CD4-positive, alpha-beta T cell treated with Interleukin-4 for 4 hours (primary cell): ENCODE measurements at regions not wholly inside any gene's neighbourhood (a gene's known extent, or its start where the extent isn't known, plus 50 kb on each side); places are given as distances from the start of the nearest gene placed in this dataset.
A peak's percentile ranks its signal among the peaks of the same experiment; 100 is the strongest.

Experiments used
- DNase-seq: peaks from one replicate; pipeline ENCODE4 v3.0.0-alpha.2; 2020

GRCh38 chr14:89658977-89659670 is 242.1 kb upstream of the FOXN3 start:
- no peak for DNase-seq

GRCh38 chr14:89657014-89657413 is 240.0 kb upstream of the FOXN3 start:
- no peak for DNase-seq

- DNase-seq, result no peak
These were observed 238.0 kb upstream of the FOXN3 start for GRCh38 chr14:89654998-89655397.

GRCh38 chr14:89652352-89652751 is 235.3 kb upstream of the FOXN3 start:
- DNase-seq, result no peak

GRCh38 chr14:89651805-89652204 is 234.8 kb upstream of the FOXN3 start:
- no peak for DNase-seq

GRCh38 chr14:89650077-89650978 is 233.3 kb upstream of the FOXN3 start:
- DNase-seq, result no peak

- DNase-seq, result no peak
These were observed 232.5 kb upstream of the FOXN3 start for GRCh38 chr14:89649451-89650075.

- DNase-seq, result no peak
These were observed 231.9 kb upstream of the FOXN3 start for GRCh38 chr14:89648924-89649323.

GRCh38 chr14:89648510-89648909 is 231.5 kb upstream of the FOXN3 start:
- no peak for DNase-seq

- DNase-seq, result no peak
These were observed 229.9 kb upstream of the FOXN3 start for GRCh38 chr14:89646971-89647370.

- no peak for DNase-seq
These were observed 227.6 kb upstream of the FOXN3 start for GRCh38 chr14:89644641-89645040.

- peak; percentile 70 for DNase-seq
These were observed 224.6 kb upstream of the FOXN3 start for GRCh38 chr14:89641495-89642175.

GRCh38 chr14:89640141-89640540 is 223.1 kb upstream of the FOXN3 start:
- DNase-seq, result no peak

- DNase-seq, result no peak
These were observed 222.7 kb upstream of the FOXN3 start for GRCh38 chr14:89639687-89640086.

GRCh38 chr14:89638891-89639290 is 221.9 kb upstream of the FOXN3 start:
- DNase-seq, result peak; percentile 26

- DNase-seq, result no peak
These were observed 220.5 kb upstream of the FOXN3 start for GRCh38 chr14:89637581-89637980.

GRCh38 chr14:89635615-89636014 is 218.6 kb upstream of the FOXN3 start:
- no peak for DNase-seq

- no peak for DNase-seq
These were observed 217.0 kb upstream of the FOXN3 start for GRCh38 chr14:89634037-89634436.

GRCh38 chr14:89630101-89630829 is 213.2 kb upstream of the FOXN3 start:
- no peak for DNase-seq

- no peak for DNase-seq
These were observed 212.3 kb upstream of the FOXN3 start for GRCh38 chr14:89629383-89629782.

- no peak for DNase-seq
These were observed 211.5 kb upstream of the FOXN3 start for GRCh38 chr14:89628521-89628920.

GRCh38 chr14:89626233-89626806 is 209.3 kb upstream of the FOXN3 start:
- peak; percentile 78 for DNase-seq
